SK-N-SH (cell line): ENCODE measurements at regions not wholly inside any gene's neighbourhood (a gene's known extent, or its start where the extent isn't known, plus 50 kb on each side); places are given as distances from the start of the nearest gene placed in this dataset.
A peak's percentile ranks its signal among the peaks of the same experiment; 100 is the strongest.
"Not testable (repeated sequence)": the region's sequence is repeated elsewhere in the genome, so short reads cannot be mapped to it uniquely, and the experiment has no call there.

Experiments used
- CTCF ChIA-PET: fragments of 300-600, 350-600 bp; formaldehyde crosslinking; extraction: SDS; loops from one replicate; lab custom pipeline; 2021; lab: Yijun Ruan, JAX
- POLR2A ChIA-PET: fragments of 350-600 bp; sonication (Branson Sonifier 250); formaldehyde crosslinking; extraction: SDS; loops from one replicate; lab custom pipeline; 2020; ENCODE audit warnings: antibody characterized with exemption, inconsistent platforms; lab: Yijun Ruan, JAX
- DNase-seq: peaks from one replicate; pipeline ENCODE4 v3.0.0; 2012
- H2AFZ ChIP-seq: fragments of 200-600 bp; sonication (generic); 2 replicates; pipeline ENCODE4 v1.8.1; 2016; ENCODE audit warnings: antibody characterized with exemption, mild to moderate bottlenecking, low read depth
- H3F3A ChIP-seq: fragments of 200-600 bp; sonication (generic); replicated peaks from 2 replicates; pipeline ENCODE3; 2016; ENCODE audit warnings: antibody characterized with exemption, mild to moderate bottlenecking; ENCODE audit not compliant: insufficient read depth
- H3K27ac ChIP-seq, 2 experiments: fragments of 200-500 bp in 1 of 2; fragments of 200-600 bp in 1 of 2; sonication (Bioruptor generic) in 1 of 2; sonication (generic), shearing (Covaris generic) in 1 of 2; 2 replicates each; pipeline versions ENCODE4 v1.5.1 to v1.6.1; 2014 to 2016; ENCODE audit warnings: low read depth in 2 of 2, inconsistent platforms in 1 of 2, low read length in 1 of 2, mild to moderate bottlenecking in 1 of 2, mixed read lengths in 1 of 2
- H3K27me3 ChIP-seq: fragments of 200-600 bp; sonication (generic), shearing (Covaris generic); 2 replicates; pipeline ENCODE4 v1.6.1; 2016; ENCODE audit warnings: mixed run types; ENCODE audit not compliant: insufficient read depth
- H3K36me3 ChIP-seq, 2 experiments: fragments of 200-500 bp in 1 of 2; fragments of 200-600 bp in 1 of 2; sonication (Bioruptor generic) in 1 of 2; sonication (generic) in 1 of 2; replicated peaks in 1 of 2; 2 replicates each; pipeline versions ENCODE3 to v1.5.1; 2014 to 2016; ENCODE audit warnings: low read length in 1 of 2, mild to moderate bottlenecking in 1 of 2; ENCODE audit not compliant: insufficient read depth in 2 of 2, control insufficient read depth in 1 of 2
- H3K4me1 ChIP-seq, 2 experiments: fragments of 200-500 bp in 1 of 2; fragments of 200-600 bp in 1 of 2; sonication (Bioruptor generic) in 1 of 2; sonication (generic), shearing (Covaris generic) in 1 of 2; 2 replicates each; pipeline versions ENCODE4 v1.5.1 to v1.6.1; 2014 to 2016; ENCODE audit warnings: low read depth in 1 of 2, low read length in 1 of 2, mixed run types in 1 of 2; ENCODE audit not compliant: insufficient read depth in 2 of 2, control insufficient read depth in 1 of 2
- H3K4me2 ChIP-seq: fragments of 200-600 bp; sonication (generic), shearing (Covaris generic); 2 replicates; pipeline ENCODE4 v1.6.1; 2017; ENCODE audit warnings: mixed run types
- H3K4me3 ChIP-seq, 2 experiments: fragments of 200-500 bp in 1 of 2; fragments of 200-600 bp in 1 of 2; sonication (Bioruptor generic) in 1 of 2; sonication (generic), shearing (Covaris generic) in 1 of 2; 2 replicates each; pipeline versions ENCODE4 v1.5.1 to v1.8.1; 2014 to 2016; ENCODE audit warnings: low read depth in 2 of 2, inconsistent platforms in 1 of 2, low read length in 1 of 2, mild to moderate bottlenecking in 1 of 2, mixed read lengths in 1 of 2, moderate library complexity in 1 of 2
- H3K79me2 ChIP-seq: fragments of 200-600 bp; sonication (generic); 2 replicates; pipeline ENCODE4 v1.8.1; 2017; ENCODE audit warnings: mild to moderate bottlenecking; ENCODE audit not compliant: insufficient read depth
- H3K9ac ChIP-seq: fragments of 200-600 bp; sonication (generic); 2 replicates; pipeline ENCODE4 v1.6.1; 2017; ENCODE audit warnings: mixed run types
- H3K9me2 ChIP-seq: fragments of 200-600 bp; sonication (generic); 2 replicates; pipeline ENCODE4 v1.6.1; 2017; ENCODE audit warnings: mixed run types
- H3K9me3 ChIP-seq: fragments of 200-600 bp; sonication (generic); 2 replicates; pipeline ENCODE4 v1.6.1; 2017; ENCODE audit warnings: mixed run types, mild to moderate bottlenecking, moderate library complexity
- H4K20me1 ChIP-seq: fragments of 200-600 bp; sonication (generic); 2 replicates; pipeline ENCODE4 v1.6.1; 2017; ENCODE audit warnings: mild to moderate bottlenecking, mixed run types; ENCODE audit not compliant: insufficient read depth
- RAD21 ChIP-seq: IDR thresholded peaks from 2 replicates; pipeline ENCODE4 v1.6.1; 2012; ENCODE audit warnings: mild to moderate bottlenecking, low read length
- SMC3 ChIP-seq: IDR thresholded peaks from 2 replicates; pipeline ENCODE4 v1.6.1; 2012; ENCODE audit warnings: low read depth, low read length, improper control_type of control experiment
- WGBS: methylation state at CpG from one replicate; pipeline ENCODE4 v1.1.6; 2017; ENCODE audit warnings: low lambda C conversion rate; 5-methylcytosine and 5-hydroxymethylcytosine counted together

DNA sequence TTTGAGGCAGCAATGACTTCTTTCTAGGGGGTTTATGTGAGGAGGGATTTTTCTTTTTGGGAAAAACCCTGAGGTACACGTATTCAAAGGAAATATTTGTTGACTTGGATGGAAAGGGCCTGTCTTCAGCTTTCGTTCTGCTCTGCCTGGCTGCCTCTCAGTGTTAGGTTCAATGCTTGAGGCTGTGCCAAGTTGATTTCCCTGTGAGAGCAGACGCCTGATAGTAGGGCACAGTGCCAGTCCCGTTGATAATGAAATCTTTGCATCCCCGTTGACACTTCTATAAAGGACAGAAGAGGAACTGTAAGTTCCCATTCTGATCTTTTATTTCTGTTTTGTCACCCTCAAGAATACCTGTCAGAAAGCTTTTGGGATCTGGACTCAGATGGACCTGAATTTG lies 191.1 kb downstream of the NPIPA7 start:
- H3F3A ChIP-seq, H3K4me3 ChIP-seq, H3K4me1 ChIP-seq, POLR2A ChIA-PET, H3K27me3 ChIP-seq, H3K4me2 ChIP-seq, H3K9me2 ChIP-seq, H4K20me1 ChIP-seq, H3K9ac ChIP-seq, H2AFZ ChIP-seq, H3K36me3 ChIP-seq, H3K79me2 ChIP-seq, CTCF ChIA-PET, H3K27ac ChIP-seq, H3K9me3 ChIP-seq: not testable (repeated sequence)
- 4% methylated on average over 5 of the region's 5 CpGs for WGBS
- peak; percentile 4 for DNase-seq

DNA sequence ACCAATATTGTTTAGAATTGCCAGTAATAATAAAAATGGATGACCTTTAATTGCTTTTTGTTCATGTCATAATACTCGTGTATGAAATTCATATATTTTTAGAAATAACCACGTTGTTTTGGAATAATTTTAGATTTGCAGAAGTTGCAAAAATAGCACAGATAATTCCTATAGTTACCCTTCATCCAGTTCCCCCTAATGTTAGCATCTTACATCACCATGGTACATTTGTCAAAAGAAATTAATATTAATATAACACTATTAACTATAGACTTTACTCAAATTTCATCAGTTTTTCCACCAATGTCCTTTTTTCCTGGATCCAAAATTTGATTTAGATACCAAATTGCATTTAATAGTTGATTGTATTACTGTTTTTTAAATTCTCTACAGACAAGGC lies 191.9 kb downstream of the NPIPA7 start:
- H3K4me2 ChIP-seq, H3F3A ChIP-seq, CTCF ChIA-PET, H3K36me3 ChIP-seq, H3K9me3 ChIP-seq, POLR2A ChIA-PET, H3K4me1 ChIP-seq, H4K20me1 ChIP-seq, H3K9ac ChIP-seq, H3K27ac ChIP-seq, H3K27me3 ChIP-seq, DNase-seq, H3K4me3 ChIP-seq, H3K79me2 ChIP-seq, H2AFZ ChIP-seq, H3K9me2 ChIP-seq: not testable (repeated sequence)
- 34% methylated on average over 2 of the region's 2 CpGs for WGBS

DNA sequence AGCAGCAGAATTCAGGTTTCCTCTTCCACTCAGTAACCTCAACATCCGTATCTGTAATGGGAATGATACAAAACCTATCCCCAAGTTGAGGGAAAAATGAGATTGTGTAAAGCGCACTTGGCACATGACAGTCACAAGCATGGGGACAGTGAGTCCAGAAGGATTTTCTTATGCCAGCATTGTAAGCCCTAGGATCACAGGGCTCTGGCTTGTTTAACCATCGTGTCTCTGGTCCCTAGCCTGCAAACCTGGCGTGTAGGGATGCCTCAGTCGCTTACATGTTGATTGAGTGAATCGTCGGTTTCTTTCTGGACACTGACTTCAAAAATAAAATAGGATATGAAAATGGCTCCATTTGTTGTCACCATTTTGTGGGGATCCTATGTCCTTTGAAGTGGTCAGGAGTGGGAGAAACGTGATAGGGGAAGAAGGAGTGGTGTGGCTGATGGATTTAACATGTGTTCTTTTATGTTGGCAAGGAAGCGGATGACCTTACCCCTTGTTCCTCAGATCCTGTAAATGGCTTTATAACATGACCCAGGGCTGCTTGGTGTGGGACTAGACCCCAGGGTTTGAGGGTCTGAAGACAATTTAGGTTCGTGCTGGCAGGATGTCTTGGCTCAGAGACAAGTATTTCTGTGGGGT lies 193.3 kb downstream of the NPIPA7 start:
- H2AFZ ChIP-seq, H3K9me3 ChIP-seq, H3K27me3 ChIP-seq, H3K4me2 ChIP-seq, H4K20me1 ChIP-seq, H3K4me1 ChIP-seq, H3K79me2 ChIP-seq, CTCF ChIA-PET, H3K9me2 ChIP-seq, H3F3A ChIP-seq, POLR2A ChIA-PET, H3K36me3 ChIP-seq, H3K4me3 ChIP-seq, H3K9ac ChIP-seq, H3K27ac ChIP-seq, DNase-seq: not testable (repeated sequence)
- 52% methylated on average over 8 of the region's 10 CpGs for WGBS

DNA sequence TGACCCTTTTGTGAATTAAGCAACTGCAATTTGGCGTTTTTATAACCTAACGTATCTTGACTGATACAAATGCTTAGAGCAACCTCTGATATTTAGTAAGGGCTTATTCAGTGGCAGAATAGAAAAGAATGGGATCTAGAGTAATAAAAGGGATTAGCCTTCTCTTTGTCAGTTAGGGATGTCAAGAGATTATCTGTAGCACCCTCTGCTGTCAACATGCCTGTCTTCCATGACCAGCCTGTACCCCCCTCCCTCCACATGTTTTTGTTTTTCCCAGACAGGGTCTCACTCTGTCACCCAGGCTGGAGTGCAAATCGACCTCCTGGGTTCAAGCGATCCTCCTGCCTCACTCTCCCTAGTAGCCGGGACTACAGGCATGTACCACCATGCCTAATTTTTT lies 198.1 kb downstream of the NPIPA7 start:
- POLR2A ChIA-PET: not testable (repeated sequence)

More for the DNA sequence above, 198.1 kb downstream of the NPIPA7 start:
- H4K20me1 ChIP-seq, H3K79me2 ChIP-seq, H3K4me1 ChIP-seq, DNase-seq, H3K9me2 ChIP-seq, H3K36me3 ChIP-seq, H3K27me3 ChIP-seq, H3K27ac ChIP-seq, CTCF ChIA-PET, H3K9me3 ChIP-seq, H3K4me3 ChIP-seq, H3F3A ChIP-seq, H2AFZ ChIP-seq, H3K4me2 ChIP-seq, H3K9ac ChIP-seq: not testable (repeated sequence)
- peak; percentile 25; the same call in 1 of the 2 replicates for TF ChIP-seq SMC3
- peak; percentile 47 for TF ChIP-seq RAD21
- WGBS: 41% methylated on average over 5 of the region's 5 CpGs
